GM20000 (cell line): ENCODE measurements at regions not wholly inside any gene's neighbourhood (a gene's known extent, or its start where the extent isn't known, plus 50 kb on each side); places are given as distances from the start of the nearest gene placed in this dataset.

Source experiments
- DNase-seq: peaks from one replicate; pipeline ENCODE4 v3.0.0; 2012; ENCODE audit warnings: low spot score
- TF ChIP-seq, protein P1 (sequence below): IDR thresholded peaks from 2 replicates; pipeline ENCODE4 v1.5.1; 2012; ENCODE audit warnings: mild to moderate bottlenecking, control low read depth; ENCODE audit errors: extremely low read depth, missing control alignments

DNA sequence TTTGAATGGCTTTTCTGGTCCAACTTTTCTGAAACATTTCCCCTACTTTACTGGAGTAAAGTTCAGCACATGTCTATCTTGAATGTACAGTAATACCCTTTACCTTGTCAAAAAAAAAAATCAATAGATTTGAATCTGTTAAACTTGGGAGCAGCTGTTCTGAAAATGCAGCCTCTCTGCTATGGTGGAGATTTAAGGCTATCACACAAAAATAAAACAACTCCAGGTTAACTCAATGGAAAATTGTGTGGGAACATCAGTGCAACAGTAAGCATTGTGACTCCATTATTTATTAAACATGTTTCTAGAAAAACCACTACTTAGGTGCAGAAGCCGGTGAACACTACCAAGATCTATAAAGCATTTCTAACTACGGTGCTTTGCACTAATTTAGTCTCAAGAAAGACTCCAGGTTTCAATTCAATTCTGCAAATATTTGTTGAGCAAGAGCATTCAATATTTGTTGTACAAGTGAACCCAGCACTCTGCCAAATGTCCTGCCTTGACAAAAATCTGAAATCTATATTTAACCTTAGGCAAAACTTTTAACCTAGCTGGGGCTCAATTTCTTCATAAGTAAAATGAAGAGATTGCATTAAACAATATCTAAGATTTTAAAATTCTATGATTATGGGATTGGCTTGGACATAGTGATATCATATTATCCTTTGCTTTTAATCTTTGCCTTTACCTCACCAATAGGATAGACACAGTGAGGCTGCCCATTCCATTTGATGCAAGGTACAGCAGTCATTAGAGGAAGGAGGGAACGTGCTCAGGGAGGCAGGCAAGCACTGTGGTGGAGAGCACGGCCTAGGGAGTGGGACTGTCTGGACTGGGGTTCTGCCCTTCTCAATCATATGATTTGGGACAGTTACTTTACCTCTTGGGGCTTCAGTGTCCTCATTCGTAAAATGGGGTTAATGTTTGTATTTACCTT is 155.2 kb downstream of the KITLG start:
- TF ChIP-seq, protein P1, sequence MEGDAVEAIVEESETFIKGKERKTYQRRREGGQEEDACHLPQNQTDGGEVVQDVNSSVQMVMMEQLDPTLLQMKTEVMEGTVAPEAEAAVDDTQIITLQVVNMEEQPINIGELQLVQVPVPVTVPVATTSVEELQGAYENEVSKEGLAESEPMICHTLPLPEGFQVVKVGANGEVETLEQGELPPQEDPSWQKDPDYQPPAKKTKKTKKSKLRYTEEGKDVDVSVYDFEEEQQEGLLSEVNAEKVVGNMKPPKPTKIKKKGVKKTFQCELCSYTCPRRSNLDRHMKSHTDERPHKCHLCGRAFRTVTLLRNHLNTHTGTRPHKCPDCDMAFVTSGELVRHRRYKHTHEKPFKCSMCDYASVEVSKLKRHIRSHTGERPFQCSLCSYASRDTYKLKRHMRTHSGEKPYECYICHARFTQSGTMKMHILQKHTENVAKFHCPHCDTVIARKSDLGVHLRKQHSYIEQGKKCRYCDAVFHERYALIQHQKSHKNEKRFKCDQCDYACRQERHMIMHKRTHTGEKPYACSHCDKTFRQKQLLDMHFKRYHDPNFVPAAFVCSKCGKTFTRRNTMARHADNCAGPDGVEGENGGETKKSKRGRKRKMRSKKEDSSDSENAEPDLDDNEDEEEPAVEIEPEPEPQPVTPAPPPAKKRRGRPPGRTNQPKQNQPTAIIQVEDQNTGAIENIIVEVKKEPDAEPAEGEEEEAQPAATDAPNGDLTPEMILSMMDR, result no peak
- no peak for DNase-seq

DNA sequence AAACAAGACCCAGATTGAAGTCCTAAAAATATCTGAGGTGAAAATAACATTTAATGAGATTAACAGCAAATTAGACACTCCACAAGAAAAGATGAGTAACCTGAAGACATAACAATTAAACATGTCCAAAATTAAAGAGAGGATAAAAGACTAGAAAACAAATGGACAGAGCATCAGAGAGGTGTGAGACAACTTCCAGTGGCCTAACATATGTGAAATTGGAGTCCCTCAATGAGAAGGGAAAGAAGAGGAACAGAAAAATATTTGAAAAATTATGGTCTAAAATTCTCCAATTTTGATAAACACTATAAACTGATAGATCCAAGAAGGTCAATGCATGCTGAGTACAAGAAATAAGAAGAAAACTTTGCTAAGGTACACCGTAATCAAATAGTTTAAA is 151.9 kb downstream of the KITLG start:
- TF ChIP-seq, protein P1, result no peak
- no peak for DNase-seq

DNA sequence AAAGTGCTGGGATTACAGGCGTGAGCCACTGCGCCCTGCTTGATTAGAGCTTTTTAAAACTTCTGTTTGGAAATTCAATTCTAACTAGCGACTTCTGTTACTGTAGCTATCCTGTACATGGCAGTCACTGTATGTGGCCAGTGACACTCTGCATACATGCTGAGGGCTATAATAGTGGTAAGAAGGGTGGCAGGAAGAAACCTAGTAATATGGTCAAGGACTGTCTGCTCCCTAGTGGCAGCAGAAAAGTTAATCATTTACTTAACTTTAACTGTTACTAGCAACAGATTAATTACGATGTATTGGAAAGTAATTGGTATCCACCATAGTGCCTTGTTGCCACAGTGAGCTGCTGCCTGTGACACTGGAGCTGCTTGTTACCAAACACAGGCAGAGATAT is 149.0 kb downstream of the KITLG start:
- DNase-seq, result no peak
- TF ChIP-seq, protein P1, result no peak

DNA sequence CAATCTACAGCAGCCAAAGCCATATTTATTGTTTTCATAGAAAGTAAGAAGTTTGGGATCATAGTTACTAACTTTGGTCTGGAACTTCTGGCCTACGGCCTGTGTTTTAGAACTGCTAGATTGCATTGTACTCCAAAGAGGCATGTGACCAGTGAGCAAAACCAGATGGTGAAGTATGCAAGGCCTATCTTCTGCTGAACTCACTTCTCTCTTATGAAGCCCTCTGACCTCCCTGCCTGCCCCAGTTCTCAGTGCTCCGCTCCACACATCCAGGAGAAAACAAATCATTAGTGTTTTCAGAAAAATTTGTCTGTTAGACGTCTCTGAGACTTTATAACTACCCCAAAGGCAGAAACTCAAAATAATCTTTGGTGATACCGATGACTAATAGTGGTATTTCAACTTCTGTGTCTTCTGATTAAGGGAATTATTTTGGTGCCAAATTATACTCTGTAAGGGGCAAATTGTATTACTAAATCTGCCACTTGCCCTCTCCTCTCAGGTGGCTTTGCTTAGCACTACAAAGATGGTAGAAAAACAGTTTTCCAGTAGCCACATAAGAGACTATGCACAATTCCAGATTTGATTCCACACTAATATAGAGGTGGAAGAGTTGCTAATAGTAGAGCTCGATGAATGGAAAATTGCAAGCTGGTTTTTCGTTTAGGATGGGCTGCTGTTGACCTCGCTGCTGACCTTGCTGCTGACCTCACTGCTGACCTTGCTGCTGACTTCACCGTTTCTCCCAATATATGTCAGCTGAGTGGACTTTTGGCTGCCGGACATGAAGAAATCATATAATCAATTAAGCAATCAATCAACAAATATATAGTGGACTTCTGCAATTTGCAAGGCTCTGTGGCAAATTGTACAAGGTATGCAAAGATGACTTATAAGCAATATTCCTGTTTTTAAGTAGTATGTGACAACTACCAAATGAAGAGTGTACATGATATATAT is 147.5 kb downstream of the KITLG start:
- DNase-seq, result no peak
- TF ChIP-seq, protein P1, result no peak

DNA sequence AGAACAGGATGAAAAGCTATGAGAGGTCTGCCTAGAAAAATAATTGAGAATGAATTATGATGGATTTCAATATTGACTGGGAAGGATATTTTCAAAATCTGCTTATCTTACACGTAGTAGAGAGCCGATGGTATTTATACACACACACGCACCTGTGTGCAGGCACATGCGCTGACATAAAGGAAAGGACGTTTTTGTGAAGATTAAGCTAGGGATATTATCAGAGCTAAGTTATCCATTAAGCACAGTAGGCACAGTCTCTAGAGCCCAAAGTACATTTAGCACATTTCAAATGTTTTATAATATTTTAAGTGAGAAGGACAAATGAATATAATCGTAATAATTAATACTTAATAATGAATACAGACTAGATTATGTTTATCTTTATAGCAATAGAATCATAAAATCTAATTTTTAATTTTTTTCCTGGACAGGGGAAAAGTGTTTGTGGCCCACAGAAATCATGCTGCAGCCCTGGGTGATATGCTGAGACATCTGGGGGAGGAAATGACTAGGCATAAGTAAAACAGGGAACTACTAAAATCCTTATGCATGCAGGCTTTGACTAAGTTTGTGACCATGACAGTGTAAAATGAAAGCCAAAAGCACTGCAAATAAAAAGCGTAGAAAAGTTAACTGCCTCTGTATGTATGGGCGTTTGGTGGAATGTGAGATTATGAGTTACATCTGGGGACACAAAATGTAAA is 146.1 kb downstream of the KITLG start:
- peak; percentile 18 for DNase-seq

DNA sequence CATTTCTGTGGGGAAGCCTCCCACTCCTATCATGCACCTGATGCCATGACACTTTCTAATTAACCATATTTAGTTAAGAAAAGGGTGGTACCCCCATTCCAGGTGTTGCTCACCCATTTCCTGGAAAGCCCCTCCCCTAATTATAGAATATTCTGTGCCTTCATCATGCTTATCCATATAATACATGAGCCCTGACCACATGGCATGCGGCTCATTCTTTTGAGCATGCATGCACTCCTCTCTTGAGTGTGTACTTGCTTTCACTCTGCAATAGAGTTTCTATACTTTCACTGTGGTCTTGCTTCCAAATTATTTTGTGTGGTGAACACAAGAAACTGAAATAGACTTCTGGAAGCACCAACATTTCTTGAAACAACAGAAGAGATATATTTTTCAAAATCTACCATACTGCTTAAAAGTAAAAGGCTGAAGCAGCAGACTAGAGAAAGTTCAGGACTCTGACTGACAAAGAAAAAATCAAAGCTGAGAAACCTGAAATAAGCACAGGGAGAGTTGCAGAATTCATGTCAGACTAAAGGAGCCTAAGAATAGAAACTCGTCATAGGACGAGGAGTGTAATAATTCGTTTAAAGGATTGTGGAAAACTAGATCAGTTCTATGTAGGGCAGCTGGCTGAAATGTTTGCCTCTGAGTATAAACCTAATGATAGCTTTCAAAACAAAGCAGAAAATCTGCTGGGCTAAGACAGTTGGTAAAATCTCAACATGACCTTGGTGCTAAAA is 144.8 kb downstream of the KITLG start:
- DNase-seq, result no peak
- TF ChIP-seq, protein P1, result no peak

More for the DNA sequence above, 146.1 kb downstream of the KITLG start:
- TF ChIP-seq, protein P1, result no peak
